Osteocyte (in vitro differentiated cells): ENCODE measurements at regions not wholly inside any gene's neighbourhood (a gene's known extent, or its start where the extent isn't known, plus 50 kb on each side); places are given as distances from the start of the nearest gene placed in this dataset.
A peak's percentile ranks its signal among the peaks of the same experiment; 100 is the strongest.

Source experiments
- DNase-seq: peaks from one replicate; pipeline ENCODE4 v3.0.0; 2021; ENCODE audit warnings: mixed read lengths; ENCODE audit not compliant: unreplicated experiment; ENCODE audit errors: extremely low spot score
- H3K27ac Mint-ChIP-seq: one replicate; pipeline ENCODE4 v1.8.0; 2021; ENCODE audit warnings: mild to moderate bottlenecking, mixed read lengths; ENCODE audit not compliant: unreplicated experiment
- H3K27me3 Mint-ChIP-seq: one replicate; pipeline ENCODE4 v1.8.0; 2021; ENCODE audit warnings: mixed read lengths; ENCODE audit not compliant: unreplicated experiment
- H3K36me3 Mint-ChIP-seq: one replicate; pipeline ENCODE4 v1.8.0; 2021; ENCODE audit warnings: mixed read lengths; ENCODE audit not compliant: unreplicated experiment
- H3K4me1 Mint-ChIP-seq: one replicate; pipeline ENCODE4 v1.8.0; 2021; ENCODE audit warnings: mixed read lengths; ENCODE audit not compliant: unreplicated experiment
- H3K4me3 Mint-ChIP-seq: one replicate; pipeline ENCODE4 v1.8.0; 2021; ENCODE audit warnings: mild to moderate bottlenecking, moderate library complexity, mixed read lengths; ENCODE audit not compliant: unreplicated experiment
- H3K9me3 Mint-ChIP-seq: one replicate; pipeline ENCODE4 v1.8.0; 2021; ENCODE audit warnings: mixed read lengths; ENCODE audit not compliant: unreplicated experiment
- TF ChIP-seq, protein P1 (sequence below): fragments of 200-600 bp; sonication (generic); IDR thresholded peaks from 2 replicates; pipeline ENCODE4 v1.5.0; 2021; ENCODE audit warnings: antibody characterized with exemption, mild to moderate bottlenecking, moderate library complexity

DNA sequence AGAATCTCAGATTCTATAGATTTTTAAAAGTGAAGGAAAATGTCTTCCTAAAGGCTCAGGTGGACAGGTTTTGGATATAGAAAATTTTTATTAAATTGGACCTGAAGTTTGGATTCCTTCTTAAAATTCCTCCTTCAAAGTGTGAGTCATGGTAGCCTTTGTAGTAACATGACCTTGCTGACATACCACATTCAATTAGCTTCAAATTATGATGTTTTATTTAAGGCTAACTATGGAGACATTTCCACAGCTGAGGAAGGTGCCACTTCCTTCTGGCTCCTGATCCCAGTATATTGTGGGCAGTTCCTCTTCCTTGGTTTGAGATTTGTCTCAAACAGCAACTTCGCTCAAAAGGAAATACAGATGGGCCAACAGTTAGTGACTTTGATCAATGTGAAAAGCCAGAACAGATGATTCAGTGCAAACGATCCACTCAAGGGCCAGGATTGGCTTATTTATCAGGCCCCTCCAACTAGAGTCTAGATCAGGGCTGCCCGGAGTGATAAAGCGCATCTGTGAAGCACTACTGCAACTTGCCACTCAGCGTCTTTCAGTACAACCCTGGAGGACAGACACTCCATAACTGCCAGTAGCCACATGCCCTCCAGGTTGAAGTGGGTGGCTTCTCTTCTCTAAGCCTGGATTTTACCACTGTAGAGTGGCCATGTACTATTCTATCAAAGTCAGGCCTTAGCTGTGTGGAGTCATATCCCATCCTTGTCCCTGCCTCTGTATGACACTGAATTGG, 573.5 kb downstream of the KIF20B start:
- no peaks in the 10 kb centered on the region for H3K9me3 Mint-ChIP-seq
- peaks cover 62% of the 10 kb centered on the region for H3K27me3 Mint-ChIP-seq
- no peak for DNase-seq
- TF ChIP-seq, protein P1, sequence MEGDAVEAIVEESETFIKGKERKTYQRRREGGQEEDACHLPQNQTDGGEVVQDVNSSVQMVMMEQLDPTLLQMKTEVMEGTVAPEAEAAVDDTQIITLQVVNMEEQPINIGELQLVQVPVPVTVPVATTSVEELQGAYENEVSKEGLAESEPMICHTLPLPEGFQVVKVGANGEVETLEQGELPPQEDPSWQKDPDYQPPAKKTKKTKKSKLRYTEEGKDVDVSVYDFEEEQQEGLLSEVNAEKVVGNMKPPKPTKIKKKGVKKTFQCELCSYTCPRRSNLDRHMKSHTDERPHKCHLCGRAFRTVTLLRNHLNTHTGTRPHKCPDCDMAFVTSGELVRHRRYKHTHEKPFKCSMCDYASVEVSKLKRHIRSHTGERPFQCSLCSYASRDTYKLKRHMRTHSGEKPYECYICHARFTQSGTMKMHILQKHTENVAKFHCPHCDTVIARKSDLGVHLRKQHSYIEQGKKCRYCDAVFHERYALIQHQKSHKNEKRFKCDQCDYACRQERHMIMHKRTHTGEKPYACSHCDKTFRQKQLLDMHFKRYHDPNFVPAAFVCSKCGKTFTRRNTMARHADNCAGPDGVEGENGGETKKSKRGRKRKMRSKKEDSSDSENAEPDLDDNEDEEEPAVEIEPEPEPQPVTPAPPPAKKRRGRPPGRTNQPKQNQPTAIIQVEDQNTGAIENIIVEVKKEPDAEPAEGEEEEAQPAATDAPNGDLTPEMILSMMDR = no peak
- no peaks in the 10 kb centered on the region for H3K36me3 Mint-ChIP-seq
- H3K27ac Mint-ChIP-seq = no peak overlapping the region
- no peak overlapping the region for H3K4me3 Mint-ChIP-seq
- H3K4me1 Mint-ChIP-seq = no peaks in the 10 kb centered on the region

DNA sequence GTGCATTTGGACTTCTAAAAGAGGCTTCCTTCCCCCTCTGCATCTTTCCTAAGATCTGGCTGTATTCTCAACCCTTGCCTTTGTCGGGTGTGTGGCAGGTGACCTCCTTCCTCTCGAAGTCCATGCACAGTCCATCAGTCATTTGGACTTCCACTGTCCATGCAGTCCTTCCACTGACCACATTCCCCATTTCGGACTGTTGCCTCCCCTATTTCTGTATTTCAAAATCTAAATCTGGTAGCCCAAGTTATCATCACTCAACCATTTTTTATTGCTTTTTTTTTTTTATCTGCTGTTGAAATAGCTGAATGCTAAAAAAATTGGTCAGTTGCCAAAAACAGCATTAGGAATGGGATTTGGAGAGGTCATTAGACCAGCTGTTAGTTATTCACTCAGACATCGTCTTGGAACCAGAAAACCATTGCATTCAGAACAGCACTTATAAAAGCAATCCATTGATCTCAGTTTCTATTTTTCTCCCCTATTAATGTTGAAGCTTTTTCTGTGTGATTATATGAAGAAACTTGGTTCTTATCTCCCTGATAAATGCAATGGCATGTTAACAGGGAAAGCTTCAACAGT, 575.6 kb downstream of the KIF20B start:
- Mint-ChIP-seq H3K9me3 (no peaks in the 10 kb centered on the region), H3K4me1 (no peaks in the 10 kb centered on the region), H3K27ac (no peak overlapping the region), H3K36me3 (no peaks in the 10 kb centered on the region), H3K27me3 (peaks cover 56% of the 10 kb centered on the region), H3K4me3 (no peak overlapping the region)
- DNase-seq = no peak
- TF ChIP-seq, protein P1 = no peak

DNA sequence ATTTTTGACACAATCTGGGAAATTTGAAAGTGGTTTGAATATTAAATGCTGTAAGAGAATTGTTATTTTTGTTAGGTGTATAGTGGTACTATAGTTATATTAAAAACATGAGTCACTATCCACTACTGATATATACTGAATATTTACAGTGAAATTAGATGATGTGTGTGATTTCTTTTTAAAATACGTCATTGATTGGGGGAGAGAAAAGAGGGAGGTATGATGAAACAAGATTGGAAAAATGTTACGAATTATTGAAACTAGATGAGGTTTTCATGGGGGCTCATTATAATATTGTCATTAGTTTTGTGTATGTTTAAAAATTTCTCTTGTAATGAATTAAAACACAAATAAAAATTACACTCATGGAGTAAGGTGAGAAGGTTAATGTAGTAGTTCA, 571.4 kb downstream of the HTR7 start:
- no peaks in the 10 kb centered on the region for H3K9me3 Mint-ChIP-seq
- TF ChIP-seq, protein P1 = no peak
- no peak for DNase-seq
- no peak overlapping the region for H3K27ac Mint-ChIP-seq
- peaks cover 42% of the 10 kb centered on the region for H3K27me3 Mint-ChIP-seq
- H3K36me3 Mint-ChIP-seq = no peaks in the 10 kb centered on the region
- H3K4me1 Mint-ChIP-seq = peaks cover 4% of the 10 kb centered on the region
- H3K4me3 Mint-ChIP-seq = no peak overlapping the region

DNA sequence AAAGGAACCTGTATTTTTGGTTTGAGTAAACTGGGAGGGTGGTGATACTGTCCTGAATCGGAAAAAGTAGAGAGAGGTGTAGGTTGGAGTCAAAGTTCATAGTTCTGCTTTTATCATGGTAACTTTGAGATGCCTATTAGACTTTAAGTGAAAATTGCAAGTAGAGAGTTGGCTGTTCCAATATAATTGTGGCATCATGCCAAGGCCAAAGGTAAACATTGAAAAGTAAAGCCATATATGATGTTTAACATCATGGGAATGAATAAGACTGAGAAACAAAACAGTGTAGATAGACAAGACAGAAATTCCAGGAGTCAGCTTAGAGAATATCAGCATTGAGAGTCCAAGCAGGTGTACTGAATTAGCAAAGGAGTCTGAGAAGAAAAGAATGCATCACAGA, 570.9 kb downstream of the HTR7 start:
- no peaks in the 10 kb centered on the region for H3K9me3 Mint-ChIP-seq
- DNase-seq = no peak
- no peak overlapping the region for H3K27ac Mint-ChIP-seq
- TF ChIP-seq, protein P1 = no peak
- H3K36me3 Mint-ChIP-seq = no peaks in the 10 kb centered on the region
- no peak overlapping the region for H3K4me3 Mint-ChIP-seq
- peaks cover 42% of the 10 kb centered on the region for H3K27me3 Mint-ChIP-seq
- peaks cover 4% of the 10 kb centered on the region for H3K4me1 Mint-ChIP-seq

DNA sequence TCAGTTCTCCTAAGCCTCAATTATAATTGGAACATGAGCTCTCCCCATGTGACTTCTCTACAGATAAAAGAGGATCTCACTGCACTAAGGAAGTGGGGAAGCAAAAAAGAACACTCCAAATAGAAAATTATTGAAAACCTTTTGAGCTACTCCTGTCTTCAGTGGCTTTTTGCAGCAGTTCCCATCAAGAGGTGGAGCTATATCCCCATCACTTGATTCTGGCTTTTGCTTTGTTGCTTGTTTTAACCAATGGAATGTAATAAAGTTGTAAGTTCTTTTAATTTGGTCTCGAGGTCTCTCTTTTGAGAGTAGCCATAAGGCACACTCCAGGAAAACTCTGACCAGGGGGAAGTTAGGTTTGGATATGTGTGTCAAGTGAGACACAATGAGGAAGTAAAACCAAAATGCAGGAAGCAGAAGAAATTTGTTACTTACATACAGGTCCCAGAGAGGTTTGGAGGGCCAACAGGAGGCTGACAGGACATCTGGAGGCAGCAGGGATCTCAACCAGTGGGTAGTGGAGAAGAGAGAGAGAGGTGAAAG, 569.4 kb downstream of the HTR7 start:
- peaks cover 35% of the 10 kb centered on the region for H3K27me3 Mint-ChIP-seq
- TF ChIP-seq, protein P1 = peak; percentile 70
- H3K4me1 Mint-ChIP-seq = peaks cover 4% of the 10 kb centered on the region
- H3K4me3 Mint-ChIP-seq = no peak overlapping the region
- no peak for DNase-seq
- no peak overlapping the region for H3K27ac Mint-ChIP-seq
- no peaks in the 10 kb centered on the region for H3K9me3 Mint-ChIP-seq
- H3K36me3 Mint-ChIP-seq = no peaks in the 10 kb centered on the region
